ENCODE measurements at regions not wholly inside any gene's neighbourhood (a gene's known extent, or its start where the extent isn't known, plus 50 kb on each side); places are given as distances from the start of the nearest gene placed in this dataset.

DNA sequence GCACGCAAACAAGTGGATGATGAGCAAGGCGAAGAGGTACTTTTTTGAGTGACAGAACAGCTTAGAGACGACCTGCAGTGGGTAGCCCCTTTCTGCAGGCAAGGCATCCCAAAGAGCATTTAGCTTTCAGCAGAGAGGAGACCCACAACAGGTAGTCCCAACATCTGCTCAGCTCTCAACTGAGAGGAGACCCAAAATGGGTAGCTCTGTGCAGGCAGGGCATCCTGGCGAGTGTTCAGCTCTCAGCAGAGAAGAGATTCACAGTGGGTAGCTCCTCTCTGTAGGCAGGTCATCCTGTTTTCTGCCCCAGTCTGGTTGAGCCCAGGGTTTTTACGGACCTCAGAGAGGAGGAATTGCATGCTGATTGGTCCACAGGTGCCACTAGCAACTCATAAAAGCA, 2396.1 kb upstream of the C9orf72 start:
- H3K9me3 ChIP-seq (ENCODE audit: insufficient read depth, low read length), result peaks cover 5% of the 10 kb centered on the region; the same call in 1 of the 2 replicates
- TF ChIP-seq YY1 (IDR thresholded peaks at IDR 0.05; ENCODE audit: insufficient read depth, insufficient read length), result no peak
- TF ChIP-seq ZNF274 (IDR thresholded peaks at IDR 0.05; ENCODE audit: low read depth, low read length), result no peak
- TF ChIP-seq SUZ12 (IDR thresholded peaks at IDR 0.05; ENCODE audit: extremely low read depth, insufficient read depth, insufficient read length), result no peak
- no peak for DNase-seq (ENCODE audit: low read depth, low spot score)
- H3K4me3 ChIP-seq (ENCODE audit: insufficient read length, low read depth), result no peak overlapping the region
- no peak overlapping the region for H3K9ac ChIP-seq (ENCODE audit: insufficient read length, low read depth)
- H3K36me3 ChIP-seq (ENCODE audit: insufficient read depth, insufficient read length, low read length), result no peaks in the 10 kb centered on the region
- no peaks in the 10 kb centered on the region for H3K27me3 ChIP-seq (ENCODE audit: insufficient read depth, insufficient read length)
- H3K4me1 ChIP-seq (ENCODE audit: insufficient read depth, insufficient read length), result no peaks in the 10 kb centered on the region

DNA sequence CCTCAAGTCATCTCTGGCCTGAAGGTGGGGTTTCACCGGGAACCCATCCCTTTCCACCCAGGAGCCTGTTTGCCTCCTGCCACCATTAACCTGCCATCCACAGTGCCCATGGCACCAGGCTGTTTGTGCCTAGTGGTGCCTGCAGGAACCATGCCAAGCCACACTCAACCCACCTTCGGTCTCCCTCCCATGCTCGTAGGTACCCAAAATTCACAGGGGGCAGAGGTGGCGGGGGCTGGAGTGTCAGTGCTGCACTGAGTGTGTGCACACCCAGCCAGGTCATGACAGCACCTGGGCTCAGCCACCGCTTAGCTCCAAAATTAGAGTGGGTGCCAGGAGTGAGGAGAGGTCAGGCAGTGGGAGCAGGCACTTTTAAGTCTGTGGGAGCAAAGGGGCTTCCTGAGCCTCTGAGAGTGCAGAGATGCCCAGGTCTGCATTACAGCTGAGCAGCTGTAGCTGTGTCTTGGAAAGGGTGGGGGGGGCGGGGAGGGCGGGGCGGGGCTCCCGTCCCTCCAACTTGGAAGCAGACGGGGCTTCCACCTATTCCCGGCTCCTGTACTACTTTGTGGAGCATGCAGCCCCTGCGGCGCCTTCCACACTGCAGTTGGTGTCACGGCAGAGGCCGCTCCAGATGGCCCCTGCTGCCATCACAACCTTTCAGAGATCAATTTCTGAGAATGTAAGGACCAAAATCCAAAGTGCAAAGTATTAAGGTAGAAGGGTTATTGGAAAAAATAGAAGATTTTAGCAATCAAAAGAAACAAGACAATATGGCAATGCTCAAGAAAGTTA, 2396.8 kb upstream of the C9orf72 start:
- no peaks in the 10 kb centered on the region for H3K27me3 ChIP-seq (ENCODE audit: insufficient read depth, insufficient read length)
- no peaks in the 10 kb centered on the region for H3K36me3 ChIP-seq (ENCODE audit: insufficient read depth, insufficient read length, low read length)
- no peak for TF ChIP-seq ZNF274 (IDR thresholded peaks at IDR 0.05; ENCODE audit: low read depth, low read length)
- no peak for TF ChIP-seq SUZ12 (IDR thresholded peaks at IDR 0.05; ENCODE audit: extremely low read depth, insufficient read depth, insufficient read length)
- no peak for TF ChIP-seq YY1 (IDR thresholded peaks at IDR 0.05; ENCODE audit: insufficient read depth, insufficient read length)
- H3K9ac ChIP-seq (ENCODE audit: insufficient read length, low read depth), result no peak overlapping the region
- peaks cover 5% of the 10 kb centered on the region; the same call in 1 of the 2 replicates for H3K9me3 ChIP-seq (ENCODE audit: insufficient read depth, low read length)
- no peak for DNase-seq (ENCODE audit: low read depth, low spot score)
- H3K4me3 ChIP-seq (ENCODE audit: insufficient read length, low read depth), result no peak overlapping the region
- H3K4me1 ChIP-seq (ENCODE audit: insufficient read depth, insufficient read length), result no peaks in the 10 kb centered on the region

DNA sequence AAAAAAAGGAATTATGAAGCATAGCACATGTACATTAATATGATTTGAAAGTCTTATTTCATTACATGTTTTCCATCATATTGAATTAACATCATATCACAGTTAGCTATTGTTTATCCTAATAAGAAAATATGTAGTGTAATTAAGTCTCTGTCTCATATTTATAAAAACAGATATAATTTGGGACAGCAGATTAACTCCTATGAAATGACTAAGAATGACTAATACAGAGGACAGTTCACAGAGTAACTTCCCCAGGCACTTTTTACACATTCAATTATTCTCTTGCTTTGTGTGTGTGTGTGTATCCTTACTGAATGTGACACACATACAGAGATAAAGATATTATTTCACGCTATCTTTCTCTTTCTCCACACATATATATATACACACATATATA, 2400.9 kb upstream of the C9orf72 start:
- H3K36me3 ChIP-seq (ENCODE audit: insufficient read depth, insufficient read length, low read length), result no peaks in the 10 kb centered on the region
- no peak for TF ChIP-seq YY1 (IDR thresholded peaks at IDR 0.05; ENCODE audit: insufficient read depth, insufficient read length)
- H3K9ac ChIP-seq (ENCODE audit: insufficient read length, low read depth), result no peak overlapping the region
- no peak overlapping the region for H3K4me3 ChIP-seq (ENCODE audit: insufficient read length, low read depth)
- peaks cover 4% of the 10 kb centered on the region; the same call in 1 of the 2 replicates for H3K9me3 ChIP-seq (ENCODE audit: insufficient read depth, low read length)
- H3K27me3 ChIP-seq (ENCODE audit: insufficient read depth, insufficient read length), result no peaks in the 10 kb centered on the region
- DNase-seq (ENCODE audit: low read depth, low spot score), result no peak
- no peaks in the 10 kb centered on the region for H3K4me1 ChIP-seq (ENCODE audit: insufficient read depth, insufficient read length)

DNA sequence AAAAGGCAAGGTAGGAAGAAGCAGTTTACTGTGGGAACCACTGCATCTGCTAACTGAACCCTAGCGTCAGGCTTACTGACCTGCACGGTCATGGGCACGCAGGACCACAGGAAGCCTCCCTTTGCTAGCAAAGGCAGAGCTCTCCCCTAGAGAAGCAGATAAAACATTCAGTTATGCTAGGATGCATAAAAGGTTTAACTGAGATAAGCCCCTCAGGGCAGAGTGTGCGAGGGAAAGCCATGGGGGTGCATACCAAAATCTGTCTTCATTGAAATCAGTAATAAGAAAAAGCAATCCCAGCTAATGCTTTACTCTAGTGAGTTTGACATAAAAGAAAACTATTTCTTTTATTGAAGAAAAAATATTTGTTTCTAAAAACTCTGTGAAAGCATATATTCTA, 2403.7 kb upstream of the C9orf72 start:
- no peaks in the 10 kb centered on the region for H3K36me3 ChIP-seq (ENCODE audit: insufficient read depth, insufficient read length, low read length)
- no peaks in the 10 kb centered on the region for H3K9me3 ChIP-seq (ENCODE audit: insufficient read depth, low read length)
- no peak overlapping the region for H3K9ac ChIP-seq (ENCODE audit: insufficient read length, low read depth)
- no peak for DNase-seq (ENCODE audit: low read depth, low spot score)
- no peak overlapping the region for H3K4me3 ChIP-seq (ENCODE audit: insufficient read length, low read depth)
- no peaks in the 10 kb centered on the region for H3K4me1 ChIP-seq (ENCODE audit: insufficient read depth, insufficient read length)
- no peaks in the 10 kb centered on the region for H3K27me3 ChIP-seq (ENCODE audit: insufficient read depth, insufficient read length)
- no peak for TF ChIP-seq YY1 (IDR thresholded peaks at IDR 0.05; ENCODE audit: insufficient read depth, insufficient read length)
- TF ChIP-seq SUZ12 (IDR thresholded peaks at IDR 0.05; ENCODE audit: extremely low read depth, insufficient read depth, insufficient read length), result no peak
- TF ChIP-seq ZNF274 (IDR thresholded peaks at IDR 0.05; ENCODE audit: low read depth, low read length), result no peak

DNA sequence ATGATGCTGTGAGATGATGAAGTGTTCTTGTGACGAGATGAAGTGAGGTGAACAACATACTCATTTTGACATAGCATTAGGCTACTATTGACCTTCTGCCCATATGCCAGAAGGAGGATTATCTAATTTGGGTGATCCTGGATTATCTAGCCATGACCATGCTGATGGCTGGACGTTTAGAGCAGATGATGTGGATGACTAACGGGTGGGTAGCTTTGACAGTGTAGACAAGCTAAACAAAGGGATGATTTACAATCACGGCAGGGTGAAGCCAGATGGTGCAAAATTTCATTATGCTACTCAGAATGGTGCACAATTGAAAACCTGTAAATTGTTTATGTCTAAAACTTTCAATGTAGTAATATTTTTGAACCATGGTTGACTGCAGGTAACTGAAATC, 2403.4 kb upstream of the ACO1 start:
- Histone ChIP-seq H3K4me1 (ENCODE audit: insufficient read depth, insufficient read length) (no peaks in the 10 kb centered on the region), H3K36me3 (ENCODE audit: insufficient read depth, insufficient read length, low read length) (no peaks in the 10 kb centered on the region), H3K4me3 (ENCODE audit: insufficient read length, low read depth) (no peak overlapping the region), H3K9me3 (ENCODE audit: insufficient read depth, low read length) (no peaks in the 10 kb centered on the region), H3K27me3 (ENCODE audit: insufficient read depth, insufficient read length) (no peaks in the 10 kb centered on the region), H3K9ac (ENCODE audit: insufficient read length, low read depth) (no peak overlapping the region)
- no peak for DNase-seq (ENCODE audit: low read depth, low spot score)
- TF ChIP-seq ZNF274 (IDR thresholded peaks at IDR 0.05; ENCODE audit: low read depth, low read length) (no peak), SUZ12 (IDR thresholded peaks at IDR 0.05; ENCODE audit: extremely low read depth, insufficient read depth, insufficient read length) (no peak), YY1 (IDR thresholded peaks at IDR 0.05; ENCODE audit: insufficient read depth, insufficient read length) (no peak)

DNA sequence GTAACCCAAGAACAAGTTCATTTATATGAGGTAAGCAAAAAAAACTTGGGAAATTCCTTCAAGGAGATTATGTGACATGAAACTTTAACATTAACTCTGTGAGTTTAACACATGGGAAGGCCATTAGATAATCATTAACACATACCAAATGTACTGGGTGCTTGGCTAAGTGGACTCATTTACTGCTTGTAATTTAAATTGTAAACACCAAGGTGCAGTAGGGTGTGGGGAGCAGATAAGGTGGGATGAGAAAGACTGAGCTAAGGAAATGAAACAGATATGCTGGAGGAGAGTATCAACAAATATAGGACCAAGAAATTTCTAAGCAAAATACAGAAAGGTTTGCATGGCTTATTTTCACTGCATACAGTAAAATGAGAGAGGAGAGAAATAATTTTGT, 2384.8 kb upstream of the ACO1 start:
- Histone ChIP-seq H3K9ac (ENCODE audit: insufficient read length, low read depth) (no peak overlapping the region), H3K4me3 (ENCODE audit: insufficient read length, low read depth) (no peak overlapping the region), H3K27me3 (ENCODE audit: insufficient read depth, insufficient read length) (no peaks in the 10 kb centered on the region), H3K9me3 (ENCODE audit: insufficient read depth, low read length) (no peaks in the 10 kb centered on the region), H3K4me1 (ENCODE audit: insufficient read depth, insufficient read length) (no peaks in the 10 kb centered on the region), H3K36me3 (ENCODE audit: insufficient read depth, insufficient read length, low read length) (no peaks in the 10 kb centered on the region)
- DNase-seq (ENCODE audit: low read depth, low spot score), result no peak
- TF ChIP-seq YY1 (IDR thresholded peaks at IDR 0.05; ENCODE audit: insufficient read depth, insufficient read length) (no peak), ZNF274 (IDR thresholded peaks at IDR 0.05; ENCODE audit: low read depth, low read length) (no peak), SUZ12 (IDR thresholded peaks at IDR 0.05; ENCODE audit: extremely low read depth, insufficient read depth, insufficient read length) (no peak)

DNA sequence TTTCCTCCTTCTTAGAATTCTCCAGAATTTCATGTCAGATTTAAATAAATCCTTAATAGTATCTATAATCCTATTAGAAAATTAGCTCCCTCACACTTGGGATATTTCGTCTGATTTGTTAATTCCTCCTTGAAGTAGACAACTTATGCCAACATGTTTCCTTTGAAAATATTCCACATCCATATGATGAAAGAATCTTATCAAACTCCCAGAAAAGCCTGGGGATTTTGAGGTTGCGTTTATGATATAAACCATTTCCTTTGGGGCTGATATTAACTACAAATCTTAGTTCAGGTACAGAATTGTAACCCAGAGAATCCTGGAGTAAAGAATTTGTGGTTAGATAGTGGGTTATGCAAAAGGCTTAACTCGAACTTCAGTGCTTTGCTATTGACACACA, 2373.8 kb upstream of the ACO1 start:
- H3K9ac ChIP-seq (ENCODE audit: insufficient read length, low read depth), result no peak overlapping the region
- no peaks in the 10 kb centered on the region for H3K27me3 ChIP-seq (ENCODE audit: insufficient read depth, insufficient read length)
- H3K4me1 ChIP-seq (ENCODE audit: insufficient read depth, insufficient read length), result no peaks in the 10 kb centered on the region
- DNase-seq (ENCODE audit: low read depth, low spot score), result no peak
- no peaks in the 10 kb centered on the region for H3K9me3 ChIP-seq (ENCODE audit: insufficient read depth, low read length)
- H3K4me3 ChIP-seq (ENCODE audit: insufficient read length, low read depth), result no peak overlapping the region
- no peaks in the 10 kb centered on the region for H3K36me3 ChIP-seq (ENCODE audit: insufficient read depth, insufficient read length, low read length)
- TF ChIP-seq YY1 (IDR thresholded peaks at IDR 0.05; ENCODE audit: insufficient read depth, insufficient read length), result no peak
- TF ChIP-seq ZNF274 (IDR thresholded peaks at IDR 0.05; ENCODE audit: low read depth, low read length), result no peak
- TF ChIP-seq SUZ12 (IDR thresholded peaks at IDR 0.05; ENCODE audit: extremely low read depth, insufficient read depth, insufficient read length), result no peak

All from NT2/D1 (cell line).